ENCODE measurements at regions not wholly inside any gene's neighbourhood (a gene's known extent, or its start where the extent isn't known, plus 50 kb on each side); places are given as distances from the start of the nearest gene placed in this dataset.
"Not testable (repeated sequence)": the region's sequence is repeated elsewhere in the genome, so short reads cannot be mapped to it uniquely, and the experiment has no call there.

DNA sequence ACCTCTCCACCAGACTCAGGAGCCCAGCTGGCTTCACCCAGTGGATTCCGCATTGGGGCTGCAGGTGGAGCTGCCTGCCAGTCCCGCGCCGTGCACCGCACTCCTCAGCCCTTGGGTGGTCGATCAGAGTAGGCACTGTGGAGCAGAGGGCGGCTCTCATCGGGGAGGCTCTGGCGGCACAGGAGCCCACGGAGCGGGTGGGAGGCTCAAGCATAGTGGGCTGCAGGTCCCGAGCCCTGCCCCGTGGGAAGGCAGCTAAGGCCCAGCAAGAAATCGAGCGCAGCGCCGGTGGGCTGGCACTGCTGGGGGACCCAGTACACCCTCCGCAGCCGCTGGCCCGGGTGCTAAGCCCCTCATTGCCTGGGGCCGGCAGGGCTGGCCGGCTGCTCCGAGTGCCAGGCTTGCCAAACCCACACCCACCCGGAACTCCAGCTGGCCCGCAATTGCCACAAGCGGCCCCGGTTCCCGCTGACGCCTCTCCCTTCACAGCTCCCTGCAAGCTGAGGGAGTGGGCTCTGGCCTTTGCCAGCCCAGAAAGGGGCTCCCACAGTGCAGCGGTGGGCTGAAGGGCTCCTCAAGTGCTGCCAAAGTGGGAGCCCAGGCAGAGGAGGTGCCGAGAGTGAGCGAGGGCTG lies 2065.8 kb upstream of the CDH6 start:
- TF ChIP-seq CTCF (IDR thresholded peaks at IDR 0.05); SIN3A (IDR thresholded peaks at IDR 0.05; ENCODE audit: borderline replicate concordance, low read depth, low read length); FOXJ3 (CRISPR knock-in tag; IDR thresholded peaks at IDR 0.05); TAF1 (IDR thresholded peaks at IDR 0.05; ENCODE audit: borderline replicate concordance, low read depth, low read length): not testable (repeated sequence)

All from SK-N-SH (cell line).